ENCODE measurements at regions not wholly inside any gene's neighbourhood (a gene's known extent, or its start where the extent isn't known, plus 50 kb on each side); places are given as distances from the start of the nearest gene placed in this dataset.

GRCh38 chr9:16171911-16172310, 619.1 kb downstream of the CCDC171 start:
- no peak for DNase-seq (ENCODE audit: low read depth)
- no peak for TF ChIP-seq CTCF (IDR thresholded peaks at IDR 0.05; ENCODE audit: low read length, missing control alignments)
- H3K4me3 ChIP-seq (replicated peaks; ENCODE audit: low read depth, low read length), result no peak overlapping the region

GRCh38 chr9:16172796-16173195, 620.0 kb downstream of the CCDC171 start:
- H3K4me3 ChIP-seq (replicated peaks; ENCODE audit: low read depth, low read length), result no peak overlapping the region

GRCh38 chr9:16174915-16175314, 622.1 kb downstream of the CCDC171 start:
- DNase-seq (ENCODE audit: low read depth), result no peak
- H3K4me3 ChIP-seq (replicated peaks; ENCODE audit: low read depth, low read length), result no peak overlapping the region
- TF ChIP-seq CTCF (IDR thresholded peaks at IDR 0.05; ENCODE audit: low read length, missing control alignments), result no peak

More at GRCh38 chr9:16172796-16173195, 620.0 kb downstream of the CCDC171 start:
- TF ChIP-seq CTCF (IDR thresholded peaks at IDR 0.05; ENCODE audit: low read length, missing control alignments), result no peak
- no peak for DNase-seq (ENCODE audit: low read depth)

GRCh38 chr9:16175461-16175860, 622.6 kb downstream of the CCDC171 start:
- no peak for TF ChIP-seq CTCF (IDR thresholded peaks at IDR 0.05; ENCODE audit: low read length, missing control alignments)
- H3K4me3 ChIP-seq (replicated peaks; ENCODE audit: low read depth, low read length), result no peak overlapping the region
- no peak for DNase-seq (ENCODE audit: low read depth)

GRCh38 chr9:16178294-16178693, 625.5 kb downstream of the CCDC171 start:
- DNase-seq (ENCODE audit: low read depth), result no peak
- TF ChIP-seq CTCF (IDR thresholded peaks at IDR 0.05; ENCODE audit: low read length, missing control alignments), result no peak
- no peak overlapping the region for H3K4me3 ChIP-seq (replicated peaks; ENCODE audit: low read depth, low read length)

- no peak for DNase-seq (ENCODE audit: low read depth)
- TF ChIP-seq CTCF (IDR thresholded peaks at IDR 0.05; ENCODE audit: low read length, missing control alignments), result no peak
- H3K4me3 ChIP-seq (replicated peaks; ENCODE audit: low read depth, low read length), result no peak overlapping the region
These were observed 626.7 kb downstream of the CCDC171 start for GRCh38 chr9:16179566-16179965.

GRCh38 chr9:16180091-16180490, 627.2 kb downstream of the CCDC171 start:
- peak; percentile 48 for DNase-seq (ENCODE audit: low read depth)
- H3K4me3 ChIP-seq (replicated peaks; ENCODE audit: low read depth, low read length), result no peak overlapping the region
- no peak for TF ChIP-seq CTCF (IDR thresholded peaks at IDR 0.05; ENCODE audit: low read length, missing control alignments)

Data from fibroblast of pulmonary artery (primary cell).